SK-N-SH (cell line): ENCODE measurements at regions not wholly inside any gene's neighbourhood (a gene's known extent, or its start where the extent isn't known, plus 50 kb on each side); places are given as distances from the start of the nearest gene placed in this dataset.

Experiments
- CTCF ChIA-PET: fragments of 300-600, 350-600 bp; formaldehyde crosslinking; extraction: SDS; loops from one replicate; lab custom pipeline; 2021; lab: Yijun Ruan, JAX
- POLR2A ChIA-PET: fragments of 350-600 bp; sonication (Branson Sonifier 250); formaldehyde crosslinking; extraction: SDS; loops from one replicate; lab custom pipeline; 2020; ENCODE audit warnings: antibody characterized with exemption, inconsistent platforms; lab: Yijun Ruan, JAX
- DNase-seq: peaks from one replicate; pipeline ENCODE4 v3.0.0; 2012
- H2AFZ ChIP-seq: fragments of 200-600 bp; sonication (generic); 2 replicates; pipeline ENCODE4 v1.8.1; 2016; ENCODE audit warnings: antibody characterized with exemption, mild to moderate bottlenecking, low read depth
- H3F3A ChIP-seq: fragments of 200-600 bp; sonication (generic); replicated peaks from 2 replicates; pipeline ENCODE3; 2016; ENCODE audit warnings: antibody characterized with exemption, mild to moderate bottlenecking; ENCODE audit not compliant: insufficient read depth
- H3K27ac ChIP-seq, 2 experiments: fragments of 200-500 bp in 1 of 2; fragments of 200-600 bp in 1 of 2; sonication (Bioruptor generic) in 1 of 2; sonication (generic), shearing (Covaris generic) in 1 of 2; 2 replicates each; pipeline versions ENCODE4 v1.5.1 to v1.6.1; 2014 to 2016; ENCODE audit warnings: low read depth in 2 of 2, inconsistent platforms in 1 of 2, low read length in 1 of 2, mild to moderate bottlenecking in 1 of 2, mixed read lengths in 1 of 2
- H3K27me3 ChIP-seq: fragments of 200-600 bp; sonication (generic), shearing (Covaris generic); 2 replicates; pipeline ENCODE4 v1.6.1; 2016; ENCODE audit warnings: mixed run types; ENCODE audit not compliant: insufficient read depth
- H3K36me3 ChIP-seq, 2 experiments: fragments of 200-500 bp in 1 of 2; fragments of 200-600 bp in 1 of 2; sonication (Bioruptor generic) in 1 of 2; sonication (generic) in 1 of 2; replicated peaks in 1 of 2; 2 replicates each; pipeline versions ENCODE3 to v1.5.1; 2014 to 2016; ENCODE audit warnings: low read length in 1 of 2, mild to moderate bottlenecking in 1 of 2; ENCODE audit not compliant: insufficient read depth in 2 of 2, control insufficient read depth in 1 of 2
- H3K4me1 ChIP-seq, 2 experiments: fragments of 200-500 bp in 1 of 2; fragments of 200-600 bp in 1 of 2; sonication (Bioruptor generic) in 1 of 2; sonication (generic), shearing (Covaris generic) in 1 of 2; 2 replicates each; pipeline versions ENCODE4 v1.5.1 to v1.6.1; 2014 to 2016; ENCODE audit warnings: low read depth in 1 of 2, low read length in 1 of 2, mixed run types in 1 of 2; ENCODE audit not compliant: insufficient read depth in 2 of 2, control insufficient read depth in 1 of 2
- H3K4me2 ChIP-seq: fragments of 200-600 bp; sonication (generic), shearing (Covaris generic); 2 replicates; pipeline ENCODE4 v1.6.1; 2017; ENCODE audit warnings: mixed run types
- H3K4me3 ChIP-seq, 2 experiments: fragments of 200-500 bp in 1 of 2; fragments of 200-600 bp in 1 of 2; sonication (Bioruptor generic) in 1 of 2; sonication (generic), shearing (Covaris generic) in 1 of 2; 2 replicates each; pipeline versions ENCODE4 v1.5.1 to v1.8.1; 2014 to 2016; ENCODE audit warnings: low read depth in 2 of 2, inconsistent platforms in 1 of 2, low read length in 1 of 2, mild to moderate bottlenecking in 1 of 2, mixed read lengths in 1 of 2, moderate library complexity in 1 of 2
- H3K79me2 ChIP-seq: fragments of 200-600 bp; sonication (generic); 2 replicates; pipeline ENCODE4 v1.8.1; 2017; ENCODE audit warnings: mild to moderate bottlenecking; ENCODE audit not compliant: insufficient read depth
- H3K9ac ChIP-seq: fragments of 200-600 bp; sonication (generic); 2 replicates; pipeline ENCODE4 v1.6.1; 2017; ENCODE audit warnings: mixed run types
- H3K9me2 ChIP-seq: fragments of 200-600 bp; sonication (generic); 2 replicates; pipeline ENCODE4 v1.6.1; 2017; ENCODE audit warnings: mixed run types
- H3K9me3 ChIP-seq: fragments of 200-600 bp; sonication (generic); 2 replicates; pipeline ENCODE4 v1.6.1; 2017; ENCODE audit warnings: mixed run types, mild to moderate bottlenecking, moderate library complexity
- H4K20me1 ChIP-seq: fragments of 200-600 bp; sonication (generic); 2 replicates; pipeline ENCODE4 v1.6.1; 2017; ENCODE audit warnings: mild to moderate bottlenecking, mixed run types; ENCODE audit not compliant: insufficient read depth
- CHD2 ChIP-seq: fragments of 150-350 bp; IDR thresholded peaks from 2 replicates; pipeline ENCODE4 v1.6.1; 2018; ENCODE audit warnings: low read length; ENCODE audit not compliant: partially characterized antibody
- EP300 ChIP-seq, 2 experiments: IDR thresholded peaks; 2 replicates each; pipeline versions ENCODE4 v1.4.0 to v1.6.1; 2012; ENCODE audit warnings: borderline replicate concordance in 1 of 2, low read depth in 1 of 2, low read length in 1 of 2
- FOSL2 ChIP-seq: IDR thresholded peaks from 2 replicates; pipeline ENCODE4 v1.4.0; 2012; ENCODE audit warnings: low read depth, mild to moderate bottlenecking, moderate library complexity, borderline replicate concordance
- FOXJ3 ChIP-seq: sonication (generic); formaldehyde crosslinking; IDR thresholded peaks from 2 replicates; pipeline ENCODE4 v1.5.1; 2020; ENCODE audit warnings: mild to moderate bottlenecking, missing genetic modification reagents
- GATA2 ChIP-seq: sonication (generic); formaldehyde crosslinking; IDR thresholded peaks from 2 replicates; pipeline ENCODE4 v1.5.0; 2020; ENCODE audit warnings: mild to moderate bottlenecking, missing genetic modification reagents
- JUND ChIP-seq: IDR thresholded peaks from 2 replicates; pipeline ENCODE4 v1.4.0; 2012
- MXI1 ChIP-seq: IDR thresholded peaks from 2 replicates; pipeline ENCODE4 v1.6.1; 2012; ENCODE audit warnings: mild to moderate bottlenecking, low read depth, low read length, improper control_type of control experiment
- NFIC ChIP-seq: IDR thresholded peaks from 2 replicates; pipeline ENCODE4 v1.4.0; 2012; ENCODE audit warnings: borderline replicate concordance
- POLR2AphosphoS5 ChIP-seq: IDR thresholded peaks from 2 replicates; pipeline ENCODE4 v1.6.1; 2012; ENCODE audit warnings: low read depth, low read length
- RCOR1 ChIP-seq: fragments of 150-350 bp; IDR thresholded peaks from 2 replicates; pipeline ENCODE4 v1.6.1; 2017; ENCODE audit warnings: antibody characterized with exemption, low read length
- SIN3A ChIP-seq: IDR thresholded peaks from 2 replicates; pipeline ENCODE4 v1.6.1; 2012; ENCODE audit warnings: low read depth, mild to moderate bottlenecking, low read length, moderate library complexity, borderline replicate concordance
- TAF1 ChIP-seq: IDR thresholded peaks from 2 replicates; pipeline ENCODE4 v1.6.1; 2012; ENCODE audit warnings: low read depth, mild to moderate bottlenecking, low read length, moderate library complexity, borderline replicate concordance
- TCF12 ChIP-seq: IDR thresholded peaks from 2 replicates; pipeline ENCODE4 v1.4.0; 2012
- YY1 ChIP-seq: IDR thresholded peaks from 2 replicates; pipeline ENCODE4 v1.4.0; 2012; ENCODE audit warnings: low read depth, mild to moderate bottlenecking
- WGBS: methylation state at CpG from one replicate; pipeline ENCODE4 v1.1.6; 2017; ENCODE audit warnings: low lambda C conversion rate; 5-methylcytosine and 5-hydroxymethylcytosine counted together
- TF ChIP-seq, protein P1 (sequence below): IDR thresholded peaks from 2 replicates; pipeline ENCODE4 v1.4.0; 2012; ENCODE audit warnings: low read depth
- TF ChIP-seq, protein P2 (sequence below): IDR thresholded peaks from 2 replicates; pipeline ENCODE4 v1.6.1; 2012; ENCODE audit warnings: mild to moderate bottlenecking, low read depth, low read length, moderate library complexity
- TF ChIP-seq, protein P3 (sequence below): IDR thresholded peaks from 2 replicates; pipeline ENCODE4 v1.4.0; 2012; ENCODE audit warnings: low read depth, borderline replicate concordance
- TF ChIP-seq, protein P4 (sequence below): IDR thresholded peaks from 2 replicates; pipeline ENCODE4 v1.4.0; 2012; ENCODE audit warnings: low read depth, borderline replicate concordance

- no peak overlapping the region for H3K4me2 ChIP-seq
- H3K4me1 ChIP-seq: no peaks in the 10 kb centered on the region
- no peak overlapping the region for H3K4me3 ChIP-seq
- TF ChIP-seq CHD2 (no peak), MXI1 (no peak), EP300 (IDR thresholded peaks at IDR 0.05; ENCODE audit: borderline replicate concordance in 1 of 2, low read depth in 1 of 2, low read length in 1 of 2) (no peak), FOSL2 (no peak), SIN3A (no peak), TCF12 (no peak), POLR2AphosphoS5 (no peak), TAF1 (no peak), NFIC (no peak), FOXJ3 (CRISPR knock-in tag) (no peak), JUND (no peak), YY1 (no peak), RCOR1 (no peak), GATA2 (CRISPR knock-in tag) (no peak)
- TF ChIP-seq, protein P1, sequence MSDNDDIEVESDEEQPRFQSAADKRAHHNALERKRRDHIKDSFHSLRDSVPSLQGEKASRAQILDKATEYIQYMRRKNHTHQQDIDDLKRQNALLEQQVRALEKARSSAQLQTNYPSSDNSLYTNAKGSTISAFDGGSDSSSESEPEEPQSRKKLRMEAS: no peak
- TF ChIP-seq, protein P2, sequence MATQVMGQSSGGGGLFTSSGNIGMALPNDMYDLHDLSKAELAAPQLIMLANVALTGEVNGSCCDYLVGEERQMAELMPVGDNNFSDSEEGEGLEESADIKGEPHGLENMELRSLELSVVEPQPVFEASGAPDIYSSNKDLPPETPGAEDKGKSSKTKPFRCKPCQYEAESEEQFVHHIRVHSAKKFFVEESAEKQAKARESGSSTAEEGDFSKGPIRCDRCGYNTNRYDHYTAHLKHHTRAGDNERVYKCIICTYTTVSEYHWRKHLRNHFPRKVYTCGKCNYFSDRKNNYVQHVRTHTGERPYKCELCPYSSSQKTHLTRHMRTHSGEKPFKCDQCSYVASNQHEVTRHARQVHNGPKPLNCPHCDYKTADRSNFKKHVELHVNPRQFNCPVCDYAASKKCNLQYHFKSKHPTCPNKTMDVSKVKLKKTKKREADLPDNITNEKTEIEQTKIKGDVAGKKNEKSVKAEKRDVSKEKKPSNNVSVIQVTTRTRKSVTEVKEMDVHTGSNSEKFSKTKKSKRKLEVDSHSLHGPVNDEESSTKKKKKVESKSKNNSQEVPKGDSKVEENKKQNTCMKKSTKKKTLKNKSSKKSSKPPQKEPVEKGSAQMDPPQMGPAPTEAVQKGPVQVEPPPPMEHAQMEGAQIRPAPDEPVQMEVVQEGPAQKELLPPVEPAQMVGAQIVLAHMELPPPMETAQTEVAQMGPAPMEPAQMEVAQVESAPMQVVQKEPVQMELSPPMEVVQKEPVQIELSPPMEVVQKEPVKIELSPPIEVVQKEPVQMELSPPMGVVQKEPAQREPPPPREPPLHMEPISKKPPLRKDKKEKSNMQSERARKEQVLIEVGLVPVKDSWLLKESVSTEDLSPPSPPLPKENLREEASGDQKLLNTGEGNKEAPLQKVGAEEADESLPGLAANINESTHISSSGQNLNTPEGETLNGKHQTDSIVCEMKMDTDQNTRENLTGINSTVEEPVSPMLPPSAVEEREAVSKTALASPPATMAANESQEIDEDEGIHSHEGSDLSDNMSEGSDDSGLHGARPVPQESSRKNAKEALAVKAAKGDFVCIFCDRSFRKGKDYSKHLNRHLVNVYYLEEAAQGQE: no peak
- TF ChIP-seq, protein P3, sequence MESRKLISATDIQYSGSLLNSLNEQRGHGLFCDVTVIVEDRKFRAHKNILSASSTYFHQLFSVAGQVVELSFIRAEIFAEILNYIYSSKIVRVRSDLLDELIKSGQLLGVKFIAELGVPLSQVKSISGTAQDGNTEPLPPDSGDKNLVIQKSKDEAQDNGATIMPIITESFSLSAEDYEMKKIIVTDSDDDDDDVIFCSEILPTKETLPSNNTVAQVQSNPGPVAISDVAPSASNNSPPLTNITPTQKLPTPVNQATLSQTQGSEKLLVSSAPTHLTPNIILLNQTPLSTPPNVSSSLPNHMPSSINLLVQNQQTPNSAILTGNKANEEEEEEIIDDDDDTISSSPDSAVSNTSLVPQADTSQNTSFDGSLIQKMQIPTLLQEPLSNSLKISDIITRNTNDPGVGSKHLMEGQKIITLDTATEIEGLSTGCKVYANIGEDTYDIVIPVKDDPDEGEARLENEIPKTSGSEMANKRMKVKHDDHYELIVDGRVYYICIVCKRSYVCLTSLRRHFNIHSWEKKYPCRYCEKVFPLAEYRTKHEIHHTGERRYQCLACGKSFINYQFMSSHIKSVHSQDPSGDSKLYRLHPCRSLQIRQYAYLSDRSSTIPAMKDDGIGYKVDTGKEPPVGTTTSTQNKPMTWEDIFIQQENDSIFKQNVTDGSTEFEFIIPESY: no peak
- TF ChIP-seq, protein P4, sequence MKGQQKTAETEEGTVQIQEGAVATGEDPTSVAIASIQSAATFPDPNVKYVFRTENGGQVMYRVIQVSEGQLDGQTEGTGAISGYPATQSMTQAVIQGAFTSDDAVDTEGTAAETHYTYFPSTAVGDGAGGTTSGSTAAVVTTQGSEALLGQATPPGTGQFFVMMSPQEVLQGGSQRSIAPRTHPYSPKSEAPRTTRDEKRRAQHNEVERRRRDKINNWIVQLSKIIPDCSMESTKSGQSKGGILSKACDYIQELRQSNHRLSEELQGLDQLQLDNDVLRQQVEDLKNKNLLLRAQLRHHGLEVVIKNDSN: no peak
- TF ChIP-seq, all 33 proteins: peak for 0
- Histone ChIP-seq H3K36me3 (no peaks in the 10 kb centered on the region), H3K9me3 (no peaks in the 10 kb centered on the region), H3K27ac (no peak overlapping the region), H3K79me2 (no peaks in the 10 kb centered on the region), H3F3A (no peaks in the 10 kb centered on the region), H3K9ac (no peak overlapping the region), H2AFZ (no peak overlapping the region), H3K27me3 (peaks cover 13% of the 10 kb centered on the region; the same call in 1 of the 2 replicates), H4K20me1 (no peaks in the 10 kb centered on the region), H3K9me2 (no peaks in the 10 kb centered on the region)
- ChIA-PET POLR2A (no interaction called here), CTCF (no interaction called here)
- WGBS: 19% methylated on average over 3 of the region's 3 CpGs
- DNase-seq: no peak
Observed at GRCh38 chr18:73805991-73806390, 341.6 kb downstream of the FBXO15 start.
